ENCODE measurements at regions not wholly inside any gene's neighbourhood (a gene's known extent, or its start where the extent isn't known, plus 50 kb on each side); places are given as distances from the start of the nearest gene placed in this dataset.
"Not testable (repeated sequence)": the region's sequence is repeated elsewhere in the genome, so short reads cannot be mapped to it uniquely, and the experiment has no call there.

DNA sequence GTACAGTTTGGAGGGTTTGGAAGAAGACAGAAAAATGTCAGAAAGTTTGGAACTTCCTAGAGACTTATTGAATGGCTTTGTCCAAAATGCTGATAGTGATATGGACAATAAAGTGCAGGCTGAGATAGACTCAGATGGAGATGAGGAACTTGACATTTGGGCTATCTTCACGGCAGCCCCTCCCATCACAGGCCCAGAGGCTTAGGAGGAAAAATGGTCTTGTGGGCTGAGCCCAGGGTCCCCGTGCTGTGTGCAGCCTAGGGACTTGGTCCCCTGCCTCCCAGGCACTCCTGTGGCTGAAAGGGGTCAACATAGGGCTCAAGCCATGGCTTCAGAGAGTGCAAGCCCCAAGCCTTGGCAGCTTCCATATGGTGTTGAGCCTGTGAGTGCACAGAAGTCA is 79.0 kb downstream of the CMAS start:
- intact Hi-C loops (cut with micrococcal nuclease): no loop called here
- no peak overlapping the region for H3K4me3 ChIP-seq (ENCODE audit: control extremely low read depth in 1 of 5, extremely low read depth in 1 of 5, insufficient read depth in 1 of 5, low read depth in 2 of 5, low read length in 4 of 5)
- Mint-ChIP-seq H3K27me3 (no peaks in the 10 kb centered on the region), H3K27ac (no peak overlapping the region), H3K4me1 (peaks cover 4% of the 10 kb centered on the region), H3K9me3 (ENCODE audit: insufficient read depth) (no peaks in the 10 kb centered on the region), H3K4me3 (no peak overlapping the region)
- ATAC-seq (ENCODE audit: low read depth) (no peak), DNase-seq (no peak)
- no peak overlapping the region for H3K4me2 ChIP-seq (replicated peaks; ENCODE audit: low read depth, low read length, poor library complexity, severe bottlenecking)
- H3K9ac ChIP-seq (ENCODE audit: low read length): no peak overlapping the region
- 83% methylated on average over 1 of the region's 2 CpGs for WGBS (ENCODE audit: insufficient coverage)
- H3K9me3 ChIP-seq (ENCODE audit: control extremely low read depth in 1 of 3, control insufficient read depth in 2 of 3, insufficient read depth in 1 of 3, low read length in 2 of 3): peaks cover 0 to 8% (median 3%) of the 10 kb centered on the region in 3 donors
- no peak overlapping the region for H2AFZ ChIP-seq (ENCODE audit: insufficient read depth, low read depth, low read length, poor library complexity, severe bottlenecking)
- no peak overlapping the region for H3K27ac ChIP-seq (ENCODE audit: low read length in 2 of 2)
- TF ChIP-seq, protein P1, sequence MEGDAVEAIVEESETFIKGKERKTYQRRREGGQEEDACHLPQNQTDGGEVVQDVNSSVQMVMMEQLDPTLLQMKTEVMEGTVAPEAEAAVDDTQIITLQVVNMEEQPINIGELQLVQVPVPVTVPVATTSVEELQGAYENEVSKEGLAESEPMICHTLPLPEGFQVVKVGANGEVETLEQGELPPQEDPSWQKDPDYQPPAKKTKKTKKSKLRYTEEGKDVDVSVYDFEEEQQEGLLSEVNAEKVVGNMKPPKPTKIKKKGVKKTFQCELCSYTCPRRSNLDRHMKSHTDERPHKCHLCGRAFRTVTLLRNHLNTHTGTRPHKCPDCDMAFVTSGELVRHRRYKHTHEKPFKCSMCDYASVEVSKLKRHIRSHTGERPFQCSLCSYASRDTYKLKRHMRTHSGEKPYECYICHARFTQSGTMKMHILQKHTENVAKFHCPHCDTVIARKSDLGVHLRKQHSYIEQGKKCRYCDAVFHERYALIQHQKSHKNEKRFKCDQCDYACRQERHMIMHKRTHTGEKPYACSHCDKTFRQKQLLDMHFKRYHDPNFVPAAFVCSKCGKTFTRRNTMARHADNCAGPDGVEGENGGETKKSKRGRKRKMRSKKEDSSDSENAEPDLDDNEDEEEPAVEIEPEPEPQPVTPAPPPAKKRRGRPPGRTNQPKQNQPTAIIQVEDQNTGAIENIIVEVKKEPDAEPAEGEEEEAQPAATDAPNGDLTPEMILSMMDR (IDR thresholded peaks at IDR 0.05): no peak
- no peak for TF ChIP-seq EZH2 (IDR thresholded peaks at IDR 0.05; ENCODE audit: borderline replicate concordance, insufficient read depth, low read depth, low read length, poor library complexity, severe bottlenecking)
- CTCF ChIA-PET: no interaction called here
- POLR2A ChIA-PET: no interaction called here
- H3K27me3 ChIP-seq (replicated peaks in 1 of 4; ENCODE audit: control extremely low read depth in 1 of 4, control insufficient read depth in 3 of 4, insufficient read depth in 4 of 4, low read length in 3 of 4): no peaks in the 10 kb centered on the region
- no peaks in the 10 kb centered on the region for H3K79me2 ChIP-seq (ENCODE audit: control insufficient read depth, insufficient read depth, low read length)
- no peaks in the 10 kb centered on the region for H3K36me3 ChIP-seq (replicated peaks in 1 of 2; ENCODE audit: control extremely low read depth in 1 of 2, control insufficient read depth in 1 of 2, extremely low read depth in 1 of 2, insufficient read depth in 2 of 2, low read length in 1 of 2)
- peaks cover 0 to 5% of the 10 kb centered on the region in 2 donors for H3K4me1 ChIP-seq (ENCODE audit: control insufficient read depth in 2 of 2, insufficient read depth in 2 of 2, low read length in 2 of 2)
- no peaks in the 10 kb centered on the region for H4K20me1 ChIP-seq (ENCODE audit: control insufficient read depth, insufficient read depth, low read length, poor library complexity, severe bottlenecking)

DNA sequence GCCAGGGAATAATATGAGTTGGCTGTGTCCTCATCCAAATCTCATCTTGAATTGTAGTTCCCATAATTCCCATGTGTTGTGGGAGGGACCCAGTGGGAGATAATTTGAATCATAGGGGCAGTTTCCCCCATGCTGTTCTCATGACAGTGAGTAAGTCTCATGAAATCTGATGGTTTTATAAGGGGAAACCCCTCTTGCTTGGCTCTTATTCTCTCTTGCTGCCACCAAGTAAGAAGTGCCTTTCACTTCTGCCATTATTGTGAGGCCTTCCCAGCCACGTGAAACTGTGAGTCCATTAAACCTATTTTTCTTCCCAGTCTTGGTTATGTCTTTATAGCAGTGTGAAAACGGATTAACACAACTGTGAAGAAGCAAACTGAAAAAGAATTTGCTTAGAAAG is 80.1 kb downstream of the CMAS start:
- H3K4me1 ChIP-seq (ENCODE audit: control insufficient read depth in 2 of 2, insufficient read depth in 2 of 2, low read length in 2 of 2); H3K4me1 Mint-ChIP-seq; H3K4me3 Mint-ChIP-seq; ATAC-seq (ENCODE audit: low read depth); POLR2A ChIA-PET; H3K79me2 ChIP-seq (ENCODE audit: control insufficient read depth, insufficient read depth, low read length); H2AFZ ChIP-seq (ENCODE audit: insufficient read depth, low read depth, low read length, poor library complexity, severe bottlenecking); H3K36me3 ChIP-seq (replicated peaks in 1 of 2; ENCODE audit: control extremely low read depth in 1 of 2, control insufficient read depth in 1 of 2, extremely low read depth in 1 of 2, insufficient read depth in 2 of 2, low read length in 1 of 2); H3K27ac ChIP-seq (ENCODE audit: low read length in 2 of 2); H4K20me1 ChIP-seq (ENCODE audit: control insufficient read depth, insufficient read depth, low read length, poor library complexity, severe bottlenecking); H3K27me3 Mint-ChIP-seq; H3K9ac ChIP-seq (ENCODE audit: low read length); H3K27me3 ChIP-seq (replicated peaks in 1 of 4; ENCODE audit: control extremely low read depth in 1 of 4, control insufficient read depth in 3 of 4, insufficient read depth in 4 of 4, low read length in 3 of 4); H3K9me3 ChIP-seq (ENCODE audit: control extremely low read depth in 1 of 3, control insufficient read depth in 2 of 3, insufficient read depth in 1 of 3, low read length in 2 of 3); intact Hi-C loops (cut with micrococcal nuclease); H3K4me2 ChIP-seq (replicated peaks; ENCODE audit: low read depth, low read length, poor library complexity, severe bottlenecking); H3K9me3 Mint-ChIP-seq (ENCODE audit: insufficient read depth); H3K27ac Mint-ChIP-seq; DNase-seq; H3K4me3 ChIP-seq (ENCODE audit: control extremely low read depth in 1 of 5, extremely low read depth in 1 of 5, insufficient read depth in 1 of 5, low read depth in 2 of 5, low read length in 4 of 5); CTCF ChIA-PET: not testable (repeated sequence)
- WGBS (ENCODE audit: insufficient coverage): no CpG with 5 or more reads among the region's 2 CpGs
